Heart right ventricle (tissue), 16 donors: ENCODE measurements at regions not wholly inside any gene's neighbourhood (a gene's known extent, or its start where the extent isn't known, plus 50 kb on each side); places are given as distances from the start of the nearest gene placed in this dataset.

ENCODE experiments used
- ATAC-seq, 8 donors: fragments of 200-7000 bp; cut with Tn5 transposase; one replicate each; pipeline ENCODE4 v1.9.1; 2020; ENCODE audit warnings: mild to moderate bottlenecking in 8 of 8, moderate library complexity in 8 of 8, moderate number of reproducible peaks in 1 of 8
- DNase-seq, 2 donors: peaks; one replicate each; pipeline ENCODE4 v3.0.0-alpha.2; 2020
- H3K27ac ChIP-seq, 10 donors: fragments of 200-600 bp; sonication (generic) in 2 of 10; one replicate each; pipeline versions ENCODE4 v1.5.0 to v1.8.0; 2020 to 2022; ENCODE audit warnings: mild to moderate bottlenecking in 3 of 10
- H3K27me3 ChIP-seq, 7 donors: fragments of 200-600 bp; one replicate each; pipeline ENCODE4 v1.8.0; 2021 to 2022; ENCODE audit warnings: mild to moderate bottlenecking in 2 of 7
- H3K36me3 ChIP-seq, 9 donors: fragments of 200-600 bp; sonication (generic) in 1 of 9; one replicate each; pipeline versions ENCODE4 v1.5.0 to v1.8.0; 2020 to 2022; ENCODE audit warnings: mild to moderate bottlenecking in 2 of 9
- H3K4me1 ChIP-seq, 9 donors: fragments of 200-600 bp; sonication (generic) in 1 of 9; one replicate each; pipeline versions ENCODE4 v1.5.0 to v1.8.0; 2020 to 2022; ENCODE audit warnings: mild to moderate bottlenecking in 4 of 9
- H3K4me3 ChIP-seq, 10 donors: fragments of 200-600 bp; sonication (generic) in 2 of 10; one replicate each; pipeline versions ENCODE4 v1.5.0 to v1.8.0; 2020 to 2022; ENCODE audit warnings: mild to moderate bottlenecking in 7 of 10, moderate library complexity in 2 of 10
- H3K9me3 ChIP-seq, 11 donors: fragments of 200-600 bp in 10 of 11; sonication (generic) in 2 of 11; one replicate each; pipeline versions ENCODE4 v1.5.0 to v1.8.0; 2013 to 2022; ENCODE audit warnings: mild to moderate bottlenecking in 2 of 11, control low read depth in 1 of 11, moderate library complexity in 1 of 11
- CTCF ChIP-seq, 9 donors: fragments of 200-600 bp; sonication (generic) in 2 of 9; IDR thresholded peaks; one replicate each; pipeline versions ENCODE4 v1.5.0 to v1.8.0; 2021 to 2022; ENCODE audit warnings: antibody characterized with exemption in 9 of 9, mild to moderate bottlenecking in 5 of 9, moderate library complexity in 1 of 9
- WGBS, 2 donors: extraction: QIAGEN DNeasy Blood & Tissue Kit; methylation state at CpG; one replicate each; pipeline ENCODE4 v1.1.7; 2013; ENCODE audit warnings: inconsistent platforms in 1 of 2; 5-methylcytosine and 5-hydroxymethylcytosine counted together
- intact Hi-C, 10 donors: fragments of 100-400 bp; cut with DNase I; formaldehyde crosslinking; loops; one replicate each; pipeline versions ENCODE4 v1.11.1 to v1.14.2; 2022
- donor health status: Arrhythmogenic right ventricular cardiomyopathy.
- donor health status: ischemic (EF 13 %, LVEDD 7.1; RV severe dilation, severe dysfunction).
- donor health status: healthy with polysubstance abuse.
- donor health status: DM: no; HTN: yes; CAD: no.
- donor health status: DM: no; HTN: no; CAD: no.
- donor health status: ischemic (EF 25% LVEDD 6.9; RV normal size, moderate dysfunction).
- donor health status: ischemic (EF 25% LVEDD 5.7; RV mildly dilated, moderate dysfunction).
- donor health status: healthy.
- donor health status: DM: yes; HTN: yes; CAD: no.
- donor health status: Ischemic cardiomyopathy.
- donor health status: ischemic (EF 35%, LVEDD 5.7; RV mildly dilated, moderate dysfunction).
- donor health status: nonischemic (EF 11% LVEDD 7.7; RV severe dilation, severe dysfunction).
- donor health status: DM: yes; HTN: yes; CAD: no.
- donor health status: PGD.
- donor health status: ischemic (EF 29% LVEDD 5.4; RV normal size, mild dysfunction).
- donor health status: nonischemic (EF 23%, LVEDD 6.1; RV moderate dilation, normal function).

- Histone ChIP-seq H3K4me1 (no peaks in the 10 kb centered on the region), H3K27me3 (no peaks in the 10 kb centered on the region), H3K9me3 (peaks cover 0 to 3% (median 0%) of the 10 kb centered on the region in 11 donors), H3K4me3 (no peak overlapping the region), H3K27ac (no peak overlapping the region), H3K36me3 (no peaks in the 10 kb centered on the region)
- intact Hi-C loops = no loop called here
- no peak for ATAC-seq
- DNase-seq = no peak
- no peak for TF ChIP-seq CTCF (IDR thresholded peaks at IDR 0.05)
- WGBS, 2 donors = 62 to 66% methylated on average over 8 of the region's 8 CpGs
Measured at GRCh38 chr7:110521357-110521911, 569.5 kb upstream of the LRRN3 start.

- 62 to 63% methylated on average over 5 of the region's 5 CpGs for WGBS, 2 donors
- TF ChIP-seq CTCF (IDR thresholded peaks at IDR 0.05) = no peak
Measured at GRCh38 chr7:110522061-110522760, 568.7 kb upstream of the LRRN3 start.

GRCh38 chr7:110522761-110523200 is 568.1 kb upstream of the LRRN3 start:
- no peak for DNase-seq
- Histone ChIP-seq H3K27me3 (no peaks in the 10 kb centered on the region), H3K4me3 (no peak overlapping the region), H3K27ac (no peak overlapping the region), H3K36me3 (no peaks in the 10 kb centered on the region), H3K9me3 (peaks cover 0 to 3% (median 0%) of the 10 kb centered on the region in 11 donors), H3K4me1 (no peaks in the 10 kb centered on the region)
- intact Hi-C loops = no loop called here
- WGBS, 2 donors = 37 to 43% methylated on average over 3 of the region's 3 CpGs
- ATAC-seq = peak in 2 of 8 donors; percentile 42 to 67
- no peak for TF ChIP-seq CTCF (IDR thresholded peaks at IDR 0.05)

More at GRCh38 chr7:110522061-110522760, 568.7 kb upstream of the LRRN3 start:
- DNase-seq (no peak), ATAC-seq (no peak)
- no peak overlapping the region for H3K27ac ChIP-seq
- H3K36me3 ChIP-seq = no peaks in the 10 kb centered on the region
- peaks cover 0 to 3% (median 0%) of the 10 kb centered on the region in 11 donors for H3K9me3 ChIP-seq
- no peaks in the 10 kb centered on the region for H3K4me1 ChIP-seq
- intact Hi-C loops = no loop called here
- no peak overlapping the region for H3K4me3 ChIP-seq
- no peaks in the 10 kb centered on the region for H3K27me3 ChIP-seq

DNA sequence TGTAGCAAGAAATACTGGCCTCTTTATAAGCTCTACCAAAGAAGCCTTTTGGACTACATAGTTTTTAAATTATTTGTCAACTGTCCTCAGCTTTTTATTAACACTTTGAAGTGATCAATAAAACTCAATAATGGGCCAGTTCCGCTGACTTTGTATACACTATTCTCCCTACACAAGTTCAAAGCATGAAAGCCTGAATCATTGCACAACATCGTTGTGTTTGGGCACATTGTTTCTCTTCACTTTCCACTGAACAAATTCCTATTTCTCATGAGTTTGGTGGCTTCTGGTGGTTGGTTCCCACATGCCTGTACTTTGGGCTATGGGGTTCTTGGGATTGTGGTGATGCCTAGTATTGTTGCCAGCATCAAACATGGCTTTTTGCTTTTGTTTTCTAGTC is 561.8 kb upstream of the LRRN3 start:
- intact Hi-C loops = no loop called here
- ATAC-seq (no peak), DNase-seq (no peak)
- H3K4me1 ChIP-seq = peaks cover 0 to 3% (median under 1%) of the 10 kb centered on the region in 9 donors
- TF ChIP-seq CTCF (IDR thresholded peaks at IDR 0.05) = no peak
- H3K36me3 ChIP-seq = no peaks in the 10 kb centered on the region
- no peaks in the 10 kb centered on the region for H3K9me3 ChIP-seq
- H3K27ac ChIP-seq = no peak overlapping the region
- no peaks in the 10 kb centered on the region for H3K27me3 ChIP-seq
- WGBS, 2 donors = 89 to 94% methylated on average over 2 of the region's 2 CpGs
- H3K4me3 ChIP-seq = no peak overlapping the region
